PC-9 (cell line): ENCODE measurements at regions not wholly inside any gene's neighbourhood (a gene's known extent, or its start where the extent isn't known, plus 50 kb on each side); places are given as distances from the start of the nearest gene placed in this dataset.

Experiments used
- BruUV-seq: library from RNA; stranded (reverse); fragments of 400-500 nt; replicated peaks from 2 replicates; lab custom pipeline; 2021; lab: Mats Ljungman, UMichigan
- CTCF ChIA-PET: fragments of 300-600 bp; sonication (Branson Sonifier 250); formaldehyde crosslinking; loops from one replicate; lab custom pipeline; 2022; ENCODE audit warnings: antibody characterized with exemption; lab: Charles Lee
- POLR2A ChIA-PET: fragments of 300-600 bp; sonication (Branson Sonifier 250); formaldehyde crosslinking; loops from one replicate; lab custom pipeline; 2022; ENCODE audit warnings: antibody characterized with exemption; ENCODE audit not compliant: unreplicated experiment; lab: Charles Lee
- DNase-seq, 2 experiments: peaks; one replicate each; pipeline versions ENCODE4 v3.0.0 to v3.0.0-alpha.2; 2015 to 2022; ENCODE audit warnings: mixed read lengths in 1 of 2
- H2AFZ ChIP-seq: fragments of 200-600 bp; sonication (generic); 2 replicates; pipeline ENCODE4 v1.8.1; 2017; ENCODE audit warnings: antibody characterized with exemption
- H3F3A ChIP-seq: fragments of 200-600 bp; sonication (generic); 2 replicates; pipeline ENCODE4 v1.8.1; 2017; ENCODE audit warnings: antibody characterized with exemption, mild to moderate bottlenecking, low read depth; ENCODE audit not compliant: insufficient read depth
- H3K27ac ChIP-seq: fragments of 200-600 bp; sonication (generic); 2 replicates; pipeline ENCODE4 v1.6.1; 2016; ENCODE audit warnings: mixed run types
- H3K27me3 ChIP-seq: fragments of 200-600 bp; sonication (generic); 2 replicates; pipeline ENCODE4 v1.6.1; 2016; ENCODE audit warnings: low read depth, mixed run types; ENCODE audit not compliant: insufficient read depth
- H3K36me3 ChIP-seq: fragments of 200-600 bp; sonication (generic); 2 replicates; pipeline ENCODE4 v1.6.1; 2016; ENCODE audit warnings: low read depth, mixed run types
- H3K4me1 ChIP-seq: fragments of 200-600 bp; sonication (generic); replicated peaks from 2 replicates; pipeline ENCODE4 v1.6.1; 2016; ENCODE audit warnings: mixed run types; ENCODE audit not compliant: insufficient read depth
- H3K4me2 ChIP-seq: fragments of 200-600 bp; sonication (generic); 2 replicates; pipeline ENCODE4 v1.6.1; 2017; ENCODE audit warnings: mixed run types
- H3K4me3 ChIP-seq: fragments of 200-600 bp; sonication (generic); 2 replicates; pipeline ENCODE4 v1.6.1; 2016; ENCODE audit warnings: mixed run types
- H3K79me2 ChIP-seq: fragments of 200-600 bp; sonication (generic); 2 replicates; pipeline ENCODE4 v1.6.1; 2017; ENCODE audit warnings: low read depth, mixed run types
- H3K9me2 ChIP-seq: fragments of 200-600 bp; sonication (generic); 2 replicates; pipeline ENCODE4 v1.8.1; 2017; ENCODE audit warnings: mild to moderate bottlenecking; ENCODE audit not compliant: insufficient read depth
- H3K9me3 ChIP-seq: fragments of 200-600 bp; sonication (generic); 2 replicates; pipeline ENCODE4 v1.8.1; 2016; ENCODE audit warnings: low read depth; ENCODE audit not compliant: insufficient read depth
- H4K20me1 ChIP-seq: fragments of 200-600 bp; sonication (generic); 2 replicates; pipeline ENCODE4 v1.8.1; 2017; ENCODE audit not compliant: insufficient read depth
- EZH2 ChIP-seq: fragments of 200-600 bp; sonication (generic); IDR thresholded peaks from 2 replicates; pipeline ENCODE4 v1.8.0; 2017; ENCODE audit warnings: antibody characterized with exemption, low read depth
- intact Hi-C: fragments of 100-400 bp; cut with micrococcal nuclease; formaldehyde crosslinking; loops from one replicate; pipeline ENCODE4 v1.10.0; 2022; ENCODE audit not compliant: unreplicated experiment
- TF ChIP-seq, protein P1 (sequence below): fragments of 200-600 bp; sonication (generic); conservative IDR thresholded peaks from 2 replicates; pipeline ENCODE4 v1.6.1; 2017; ENCODE audit warnings: mixed run types, antibody characterized with exemption, mild to moderate bottlenecking, moderate library complexity

DNA sequence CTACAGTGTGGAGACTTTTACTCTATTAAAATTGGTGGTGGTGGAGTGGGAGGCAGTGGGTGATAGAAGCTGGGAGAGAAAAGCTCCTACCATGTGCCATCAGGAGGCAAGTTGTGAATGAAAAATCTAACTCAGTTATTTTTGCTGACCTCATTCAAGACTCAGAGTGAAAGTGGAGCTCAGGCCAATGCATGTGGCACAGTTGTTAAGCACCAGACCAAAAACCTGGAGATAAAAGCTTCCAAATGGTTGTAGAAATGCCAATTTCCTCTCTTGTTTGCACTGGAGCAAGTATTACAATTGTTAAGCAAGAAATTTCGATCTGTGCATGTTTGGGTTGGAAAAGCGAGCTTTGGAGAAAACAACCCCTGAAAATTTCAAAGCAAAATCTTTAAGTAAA, 81.5 kb upstream of the PRICKLE2 start:
- TF ChIP-seq, protein P1, sequence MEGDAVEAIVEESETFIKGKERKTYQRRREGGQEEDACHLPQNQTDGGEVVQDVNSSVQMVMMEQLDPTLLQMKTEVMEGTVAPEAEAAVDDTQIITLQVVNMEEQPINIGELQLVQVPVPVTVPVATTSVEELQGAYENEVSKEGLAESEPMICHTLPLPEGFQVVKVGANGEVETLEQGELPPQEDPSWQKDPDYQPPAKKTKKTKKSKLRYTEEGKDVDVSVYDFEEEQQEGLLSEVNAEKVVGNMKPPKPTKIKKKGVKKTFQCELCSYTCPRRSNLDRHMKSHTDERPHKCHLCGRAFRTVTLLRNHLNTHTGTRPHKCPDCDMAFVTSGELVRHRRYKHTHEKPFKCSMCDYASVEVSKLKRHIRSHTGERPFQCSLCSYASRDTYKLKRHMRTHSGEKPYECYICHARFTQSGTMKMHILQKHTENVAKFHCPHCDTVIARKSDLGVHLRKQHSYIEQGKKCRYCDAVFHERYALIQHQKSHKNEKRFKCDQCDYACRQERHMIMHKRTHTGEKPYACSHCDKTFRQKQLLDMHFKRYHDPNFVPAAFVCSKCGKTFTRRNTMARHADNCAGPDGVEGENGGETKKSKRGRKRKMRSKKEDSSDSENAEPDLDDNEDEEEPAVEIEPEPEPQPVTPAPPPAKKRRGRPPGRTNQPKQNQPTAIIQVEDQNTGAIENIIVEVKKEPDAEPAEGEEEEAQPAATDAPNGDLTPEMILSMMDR, result no peak
- TF ChIP-seq EZH2, result no peak
- no peaks in the 10 kb centered on the region for H3K27me3 ChIP-seq
- no peaks in the 10 kb centered on the region for H3K79me2 ChIP-seq
- intact Hi-C loops, result no loop called here
- POLR2A ChIA-PET, result interaction anchor here (0.7 kb wide), 1 partner anchor 11 kb away, joined by 5 read pairs; no protein-coding TSS in a partner anchor
- H3K4me3 ChIP-seq, result no peak overlapping the region
- H4K20me1 ChIP-seq, result no peaks in the 10 kb centered on the region
- CTCF ChIA-PET, result no interaction called here
- H3K9me2 ChIP-seq, result no peaks in the 10 kb centered on the region
- no peak for DNase-seq
- no peaks in the 10 kb centered on the region for H3K4me1 ChIP-seq
- H3K9me3 ChIP-seq, result no peaks in the 10 kb centered on the region
- no peaks in the 10 kb centered on the region for H3K36me3 ChIP-seq
- no peak overlapping the region for H3K27ac ChIP-seq
- H3F3A ChIP-seq, result no peaks in the 10 kb centered on the region
- no peak overlapping the region for H2AFZ ChIP-seq
- no peak overlapping the region for H3K4me2 ChIP-seq
- no TSS peak for BruUV-seq

DNA sequence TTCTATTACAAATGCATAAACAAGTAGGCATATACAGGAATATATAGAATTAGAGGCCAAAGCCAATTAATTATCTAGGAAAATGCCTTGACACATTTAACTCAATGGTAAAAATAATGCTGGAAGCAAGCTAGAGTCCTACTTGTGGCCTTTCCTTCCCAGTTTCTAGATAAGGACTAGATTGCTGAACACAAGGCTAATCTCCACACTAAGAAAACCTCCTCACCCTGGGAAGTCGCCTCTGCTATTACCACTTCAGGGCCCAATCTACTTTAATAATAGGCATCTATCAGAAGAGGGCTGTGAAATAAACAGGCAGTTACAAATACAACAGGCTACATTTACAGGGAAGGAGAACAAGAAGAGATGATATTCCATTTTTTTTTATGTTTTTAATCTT, 80.5 kb upstream of the PRICKLE2 start:
- Histone ChIP-seq H3K9me2 (no peaks in the 10 kb centered on the region), H3K9me3 (no peaks in the 10 kb centered on the region), H3K36me3 (no peaks in the 10 kb centered on the region), H4K20me1 (no peaks in the 10 kb centered on the region), H3K4me3 (no peak overlapping the region), H3K79me2 (no peaks in the 10 kb centered on the region), H3F3A (no peaks in the 10 kb centered on the region), H3K27me3 (no peaks in the 10 kb centered on the region), H2AFZ (no peak overlapping the region), H3K4me2 (no peak overlapping the region), H3K27ac (no peak overlapping the region), H3K4me1 (no peaks in the 10 kb centered on the region)
- ChIA-PET CTCF (no interaction called here), POLR2A (no interaction called here)
- intact Hi-C loops, result no loop called here
- no peak for DNase-seq
- TF ChIP-seq, protein P1, result no peak
- no peak for TF ChIP-seq EZH2
- BruUV-seq, result no TSS peak

DNA sequence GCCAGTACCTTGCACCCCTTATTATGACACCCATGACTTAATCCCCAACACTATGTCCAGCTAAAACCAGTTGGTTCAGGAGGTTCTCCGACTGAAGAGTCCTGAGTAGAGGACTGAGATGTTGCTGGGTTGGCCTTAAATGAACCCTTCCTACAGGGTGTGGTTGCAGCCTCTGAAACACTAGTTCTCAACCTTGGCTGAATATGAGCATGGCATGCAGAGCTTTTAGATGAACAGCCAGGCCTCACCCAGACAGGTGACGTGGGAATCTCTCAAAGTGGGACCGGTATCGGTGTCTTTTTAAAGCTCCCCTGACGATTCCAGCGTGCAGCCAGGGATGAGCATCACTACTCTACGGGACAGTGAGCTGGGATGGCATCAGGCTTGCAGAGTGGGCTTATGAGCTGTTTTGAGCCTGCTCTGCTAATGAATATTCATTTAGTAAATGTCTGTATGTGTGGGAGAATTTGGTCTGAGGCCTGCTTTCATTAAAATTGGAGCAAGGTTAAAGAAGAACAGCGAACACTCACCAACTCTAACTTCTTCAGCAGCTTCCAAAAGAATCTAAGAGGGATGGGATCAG, 79.7 kb upstream of the PRICKLE2 start:
- H4K20me1 ChIP-seq, result no peaks in the 10 kb centered on the region
- no peaks in the 10 kb centered on the region for H3K9me2 ChIP-seq
- TF ChIP-seq, protein P1, result no peak
- TF ChIP-seq EZH2, result no peak
- no peaks in the 10 kb centered on the region for H3K36me3 ChIP-seq
- no peaks in the 10 kb centered on the region for H3K9me3 ChIP-seq
- DNase-seq, result no peak
- no peak overlapping the region for H3K4me2 ChIP-seq
- H3K27ac ChIP-seq, result no peak overlapping the region
- BruUV-seq, result no TSS peak
- H3K4me1 ChIP-seq, result no peaks in the 10 kb centered on the region
- no peaks in the 10 kb centered on the region for H3K79me2 ChIP-seq
- H3K4me3 ChIP-seq, result no peak overlapping the region
- ChIA-PET CTCF (no interaction called here), POLR2A (no interaction called here)
- intact Hi-C loops, result no loop called here
- no peaks in the 10 kb centered on the region for H3K27me3 ChIP-seq
- H2AFZ ChIP-seq, result no peak overlapping the region
- no peaks in the 10 kb centered on the region for H3F3A ChIP-seq
